GM19025 (cell line): ENCODE measurements at regions not wholly inside any gene's neighbourhood (a gene's known extent, or its start where the extent isn't known, plus 50 kb on each side); places are given as distances from the start of the nearest gene placed in this dataset.
"Not testable (repeated sequence)": the region's sequence is repeated elsewhere in the genome, so short reads cannot be mapped to it uniquely, and the experiment has no call there.

Source experiments
- ATAC-seq: cut with Tn5 transposase; IDR thresholded peaks from one replicate; pipeline ENCODE4 v1.9.1; 2021; ENCODE audit warnings: mild to moderate bottlenecking, low read depth, moderate library complexity; ENCODE audit not compliant: unreplicated experiment

DNA sequence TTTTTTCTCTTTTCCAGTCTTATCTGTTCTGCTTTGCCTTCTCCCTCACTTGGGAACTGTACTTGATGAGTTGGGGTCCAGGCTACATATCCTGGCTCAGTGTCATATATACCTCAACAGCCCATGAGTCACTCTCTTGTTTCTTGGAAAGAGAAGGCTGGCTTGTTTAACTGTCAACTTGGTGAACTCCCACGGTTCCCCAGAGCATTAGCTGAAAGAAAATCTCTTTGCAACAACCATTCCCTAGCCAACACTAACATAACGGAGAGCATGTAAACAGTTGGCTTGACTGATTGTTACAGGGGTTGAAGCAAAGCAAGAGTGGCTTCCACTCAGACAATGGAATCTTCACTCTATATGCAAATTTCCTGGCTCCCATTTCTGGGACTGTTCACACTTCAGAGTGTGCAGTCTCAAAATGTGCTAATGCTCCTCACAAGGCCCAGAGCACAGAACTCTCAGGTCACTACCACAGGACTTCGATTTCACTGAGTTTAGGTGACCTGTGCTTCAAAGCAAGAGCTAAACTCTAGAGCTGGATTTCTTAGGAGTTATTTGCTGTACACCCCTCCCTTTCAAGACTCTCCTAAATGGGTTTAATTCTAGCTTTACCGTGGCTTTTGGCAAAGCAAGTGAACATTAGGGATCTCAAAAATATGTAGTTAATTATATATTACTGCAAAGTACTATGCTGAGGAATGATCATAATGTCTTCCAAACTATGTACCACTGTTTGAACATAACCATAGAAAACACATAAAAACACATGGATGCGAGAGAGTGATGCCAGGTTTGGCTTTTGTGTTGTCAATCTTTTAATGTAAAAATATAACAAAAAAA, 609.8 kb downstream of the RFPL4B start:
- no peak for ATAC-seq

DNA sequence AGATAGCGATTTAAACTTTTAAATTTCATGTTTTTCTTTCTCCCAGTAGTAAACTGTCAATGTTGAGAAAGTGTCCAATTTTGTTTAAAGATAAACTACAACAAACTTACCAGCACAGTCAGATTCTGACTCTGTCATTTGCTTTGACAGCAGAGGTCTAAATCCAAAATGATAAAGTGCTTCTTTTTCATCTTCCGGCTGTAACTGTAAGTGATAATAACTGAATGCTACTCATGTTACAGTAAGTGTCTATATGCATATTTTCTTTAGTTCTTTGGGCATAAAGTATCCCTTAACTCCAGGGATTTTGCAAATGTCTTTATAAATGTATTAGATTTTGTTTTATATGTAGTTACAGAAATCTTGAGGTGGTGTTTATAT, 610.4 kb downstream of the RFPL4B start:
- ATAC-seq: no peak

DNA sequence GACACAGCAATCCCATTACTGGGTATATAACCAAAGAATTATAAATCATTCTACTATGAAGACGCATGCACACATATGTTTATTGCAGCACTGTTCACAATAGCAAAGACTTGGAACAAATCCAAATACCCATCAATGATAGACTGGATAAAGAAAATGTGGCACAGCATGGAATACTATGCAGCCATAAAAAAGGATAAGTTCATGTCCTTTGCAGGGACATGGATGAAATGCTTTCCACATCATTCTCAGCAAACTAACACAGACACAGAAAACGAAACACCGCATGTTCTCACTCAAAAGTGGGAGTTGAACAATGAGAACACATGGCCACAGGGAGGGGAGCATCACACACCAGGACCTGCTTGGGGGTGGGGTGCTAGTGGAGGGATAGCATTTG, 613.0 kb downstream of the RFPL4B start:
- ATAC-seq: not testable (repeated sequence)

DNA sequence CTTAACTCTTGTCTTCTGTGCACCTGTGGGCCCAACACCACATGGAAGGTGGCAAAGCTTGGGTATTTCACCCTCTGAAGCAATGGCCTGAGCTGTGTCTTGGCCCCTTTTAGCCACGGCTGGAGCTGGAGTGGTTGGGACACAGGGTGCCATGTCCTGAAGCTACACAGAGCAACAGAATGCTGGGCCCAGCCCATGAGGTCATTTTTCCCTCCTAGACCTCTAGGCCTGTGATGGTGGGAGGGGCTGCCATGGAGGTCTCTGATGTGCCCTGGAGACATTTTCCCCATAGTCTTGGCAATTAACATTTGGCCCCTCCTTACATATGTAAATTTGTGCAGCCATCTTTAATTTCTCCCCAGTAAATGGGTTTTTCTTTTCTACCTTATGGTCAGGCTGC, 620.8 kb downstream of the RFPL4B start:
- no peak for ATAC-seq

GRCh38 chr6:112971651-112972050, 624.5 kb downstream of the RFPL4B start:
- no peak for ATAC-seq

DNA sequence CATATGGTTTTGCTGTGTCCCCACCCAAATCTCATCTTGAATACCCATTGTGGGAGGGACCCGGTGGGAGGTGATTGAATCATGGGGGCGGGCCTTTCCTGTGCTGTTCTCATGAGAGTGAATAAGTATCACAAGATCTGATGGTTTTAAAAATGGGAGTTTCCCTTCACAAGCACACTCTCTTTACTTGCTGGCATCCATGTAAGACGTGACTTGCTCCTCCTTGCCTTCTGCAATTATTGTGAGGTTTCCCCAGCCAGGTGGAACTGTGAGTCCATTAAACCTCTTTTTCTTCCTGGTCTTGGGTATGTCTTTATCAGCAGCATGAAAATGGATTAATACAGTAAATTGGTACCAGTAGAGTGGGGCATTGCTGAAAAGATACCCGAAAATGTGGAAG, 627.8 kb downstream of the RFPL4B start:
- not testable (repeated sequence) for ATAC-seq

GRCh38 chr6:112976579-112976978, 629.4 kb downstream of the RFPL4B start:
- not testable (repeated sequence) for ATAC-seq

GRCh38 chr6:112979830-112980229, 632.7 kb downstream of the RFPL4B start:
- ATAC-seq: no peak

DNA sequence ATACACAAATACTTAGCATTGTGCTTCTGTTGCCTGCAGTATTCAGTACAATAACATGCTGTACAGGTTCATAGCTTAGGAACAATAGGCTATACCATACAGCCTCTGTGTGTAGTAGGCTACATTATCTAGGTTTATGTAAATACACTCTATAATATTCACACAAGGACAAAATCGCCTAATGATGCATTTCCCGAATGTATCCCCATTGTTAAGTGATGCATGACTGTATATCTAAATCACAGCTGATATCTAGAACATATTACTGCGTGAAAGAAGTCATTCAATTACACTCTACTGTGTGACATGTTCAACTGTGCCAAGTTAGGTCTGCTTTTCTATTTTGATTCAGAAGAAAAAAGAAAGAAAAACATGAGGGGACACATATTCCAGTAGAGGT, 633.5 kb downstream of the RFPL4B start:
- ATAC-seq: no peak

DNA sequence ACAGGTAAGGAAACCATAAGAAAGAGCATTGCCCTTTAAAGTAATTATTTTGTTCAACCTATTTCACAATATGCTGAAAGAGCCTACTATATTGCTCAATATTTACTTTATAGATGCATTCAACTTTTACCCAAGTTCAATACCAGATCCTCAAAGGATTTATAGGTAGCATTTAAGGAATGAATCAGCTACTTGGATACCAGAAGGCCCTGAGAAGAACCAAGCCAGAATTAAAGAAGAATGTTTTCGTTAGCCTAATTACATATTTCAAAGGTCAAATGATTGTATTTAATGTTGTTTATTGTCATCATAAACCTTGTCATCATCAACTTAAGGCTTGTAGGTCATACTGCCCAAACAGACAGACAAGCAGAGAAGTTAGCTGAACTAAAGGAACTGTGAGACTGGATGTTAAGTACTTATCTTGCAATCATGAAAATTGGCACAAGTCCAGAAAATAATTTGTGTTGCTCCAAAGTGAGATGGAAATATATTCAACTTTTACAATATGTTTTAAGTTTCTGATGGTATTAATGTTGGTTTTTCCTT, 636.7 kb downstream of the RFPL4B start:
- ATAC-seq: no peak

GRCh38 chr6:112984899-112985298, 637.8 kb downstream of the RFPL4B start:
- no peak for ATAC-seq

DNA sequence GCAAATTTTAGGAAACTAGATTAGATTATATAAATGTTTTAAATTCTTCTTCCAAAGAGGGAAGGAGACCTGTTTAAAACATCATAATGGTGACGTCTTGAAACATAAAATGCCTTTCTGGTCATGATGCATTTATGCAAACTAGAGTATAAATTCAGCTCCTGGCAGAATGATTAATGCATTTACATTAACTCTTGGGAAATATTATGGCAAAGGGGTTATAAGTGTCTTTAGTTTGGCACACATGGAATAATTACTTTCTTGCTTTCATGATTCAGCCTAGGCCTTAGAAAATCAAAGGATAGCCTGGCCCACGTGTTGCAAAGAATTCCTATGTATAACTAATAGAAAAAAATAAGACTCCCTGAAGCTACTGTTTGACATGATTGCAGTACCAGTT, 639.2 kb downstream of the RFPL4B start:
- ATAC-seq: no peak

DNA sequence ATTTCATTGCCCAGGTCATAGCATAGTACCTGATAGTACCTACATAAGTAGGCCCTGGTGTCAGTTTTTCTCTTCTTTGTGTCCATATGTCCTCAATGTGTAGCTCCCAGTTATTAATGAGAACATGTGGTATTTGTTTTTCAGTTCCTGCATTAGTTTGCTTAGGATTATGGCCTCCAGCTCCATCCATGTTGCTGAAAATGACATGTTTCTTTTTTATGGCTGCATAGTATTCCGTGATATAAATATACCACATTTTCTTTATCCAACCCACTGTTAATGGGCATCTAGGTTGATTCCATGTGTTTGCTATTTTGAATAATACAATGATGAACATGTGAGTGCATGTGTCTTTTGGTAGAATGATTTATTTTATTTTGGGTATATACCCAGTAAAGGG, 641.6 kb downstream of the RFPL4B start:
- no peak for ATAC-seq

GRCh38 chr6:112990971-112991370, 643.8 kb downstream of the RFPL4B start:
- no peak for ATAC-seq

- ATAC-seq: no peak
These were observed 644.8 kb downstream of the RFPL4B start for GRCh38 chr6:112991912-112992311.

DNA sequence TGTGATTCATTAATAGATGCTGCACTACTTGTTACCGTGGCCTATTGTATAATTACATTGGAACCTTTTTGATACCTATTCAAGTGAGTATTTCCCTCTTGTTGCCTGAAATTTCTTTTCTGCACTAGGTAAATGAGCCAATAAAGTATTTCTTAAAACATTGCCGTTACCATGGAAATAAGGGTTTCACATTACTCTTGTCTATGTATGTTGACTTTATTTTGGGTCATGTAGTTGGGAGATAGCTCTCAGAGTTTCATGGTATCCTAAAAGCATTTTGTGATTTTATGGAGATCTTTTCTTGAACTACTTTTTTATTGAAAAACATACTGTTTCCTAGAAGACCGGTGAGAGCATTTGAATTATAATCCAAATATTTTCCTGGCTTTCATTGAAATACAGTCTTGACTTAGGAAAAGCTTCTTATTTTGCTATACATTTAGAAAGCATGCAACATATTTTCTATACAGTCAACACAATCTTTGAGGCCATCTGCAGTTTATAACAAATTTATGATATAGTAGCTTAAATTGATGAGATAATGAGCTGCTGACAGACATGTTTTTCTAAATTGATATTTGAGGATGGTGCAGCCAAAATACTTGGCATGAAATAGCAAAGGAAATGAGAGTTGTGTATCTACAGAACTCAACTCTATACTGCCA, 650.4 kb downstream of the RFPL4B start:
- no peak for ATAC-seq

DNA sequence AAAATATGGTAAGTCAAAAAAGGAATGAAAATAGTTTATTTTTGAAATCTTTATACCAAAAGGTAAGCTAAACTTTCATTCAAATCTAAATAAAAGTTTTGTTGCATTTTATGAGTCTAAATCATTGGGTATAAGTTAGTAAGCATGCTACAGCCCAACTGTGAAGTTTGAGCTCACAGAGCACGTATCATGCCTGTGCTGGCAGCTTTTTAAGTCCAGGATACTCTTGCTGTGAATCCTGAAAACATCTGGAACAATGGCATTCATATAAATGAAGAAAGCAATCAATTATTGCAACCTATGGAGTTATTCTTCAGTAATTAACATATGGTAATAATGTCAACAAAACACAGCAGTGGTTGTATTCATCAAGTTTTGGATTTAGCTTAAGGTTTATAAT, 656.9 kb downstream of the RFPL4B start:
- no peak for ATAC-seq

DNA sequence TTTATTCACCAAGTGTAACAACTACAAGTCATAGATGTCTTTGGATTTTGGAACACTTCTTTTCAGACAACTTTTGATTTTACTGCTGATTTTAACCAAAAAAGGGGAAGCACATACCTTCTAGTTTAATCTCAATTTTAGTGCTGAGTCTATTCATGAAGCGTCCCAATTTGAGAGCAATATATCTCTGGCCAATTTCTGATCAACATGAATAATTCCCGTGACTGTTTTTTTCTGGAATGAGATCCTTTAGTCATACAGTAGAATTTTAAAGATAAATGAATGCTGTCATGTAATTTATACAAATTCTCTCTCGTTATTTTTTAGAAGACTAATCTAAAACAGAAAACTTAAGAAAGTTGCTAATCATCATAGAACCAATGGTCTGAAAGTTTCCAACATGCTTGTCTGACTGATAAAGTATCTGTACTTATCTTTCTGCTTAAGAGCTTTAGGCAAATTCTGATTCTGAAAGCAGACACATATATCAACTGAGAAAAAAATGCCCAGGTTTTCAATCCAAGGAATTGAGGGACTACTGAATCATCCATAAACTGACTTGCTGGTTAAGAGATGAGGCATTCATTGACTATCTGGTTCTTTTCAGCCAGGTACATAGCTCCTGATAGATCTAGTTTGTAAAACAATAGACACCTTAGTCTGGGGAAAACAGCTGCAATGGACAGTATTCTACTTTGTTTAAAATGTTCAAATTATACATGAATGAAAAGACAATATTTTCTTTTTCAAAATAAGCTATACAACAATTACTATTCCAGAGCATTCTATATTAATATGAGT, 657.5 kb downstream of the RFPL4B start:
- ATAC-seq: no peak

DNA sequence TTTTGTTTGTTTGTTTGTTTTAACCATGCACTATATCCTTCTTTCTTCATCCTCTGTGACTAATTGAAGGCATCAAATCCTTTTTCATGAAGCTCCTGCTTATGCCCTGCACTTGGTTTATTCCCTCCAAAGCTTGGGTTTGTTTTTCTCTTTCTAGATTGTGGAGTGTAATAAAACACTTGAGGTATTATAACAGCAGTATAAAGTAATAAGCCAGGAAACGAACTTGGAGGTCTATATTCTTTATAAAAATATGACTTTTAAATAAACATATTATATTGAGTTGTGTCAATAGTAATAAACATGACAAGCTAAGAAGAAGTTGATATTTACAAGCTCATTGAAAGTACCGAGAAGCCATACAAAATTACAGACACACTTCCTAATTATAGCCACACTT, 659.4 kb downstream of the RFPL4B start:
- ATAC-seq: no peak

DNA sequence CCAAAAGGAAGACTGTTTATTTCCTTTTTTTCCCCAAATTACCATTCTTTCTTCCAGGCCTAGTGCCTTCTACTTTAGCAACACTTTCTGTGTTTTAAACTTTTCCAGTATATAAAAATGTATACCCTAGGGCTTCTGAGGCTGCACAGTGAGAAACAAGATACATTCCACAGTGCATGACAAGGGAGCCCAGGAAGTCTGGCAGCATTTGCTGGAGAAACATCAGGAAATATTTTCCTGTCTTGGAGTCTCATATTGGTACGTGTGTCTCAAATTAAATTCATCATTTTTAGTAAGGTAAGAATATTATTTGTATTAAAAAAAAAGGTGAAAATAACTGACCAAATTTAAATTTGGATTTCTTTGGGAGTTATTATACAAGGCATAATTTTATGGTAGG, 662.6 kb downstream of the RFPL4B start:
- no peak for ATAC-seq
